ENCODE measurements at regions not wholly inside any gene's neighbourhood (a gene's known extent, or its start where the extent isn't known, plus 50 kb on each side); places are given as distances from the start of the nearest gene placed in this dataset.

GRCh38 chr13:105952973-105953290 lies 582.5 kb downstream of the EFNB2 start:
- DNase-seq (ENCODE audit: low read depth in 1 of 2, low spot score in 1 of 2) = no peak

GRCh38 chr13:105952233-105952972 lies 583.1 kb downstream of the EFNB2 start:
- DNase-seq (ENCODE audit: low read depth in 1 of 2, low spot score in 1 of 2) = no peak

- DNase-seq (ENCODE audit: low read depth in 1 of 2, low spot score in 1 of 2) = no peak
These were observed 587.3 kb downstream of the EFNB2 start for GRCh38 chr13:105948143-105948542.

- no peak for DNase-seq (ENCODE audit: low read depth in 1 of 2, low spot score in 1 of 2)
These were observed 594.6 kb downstream of the EFNB2 start for GRCh38 chr13:105940882-105941281.

GRCh38 chr13:105937451-105937850 lies 598.0 kb downstream of the EFNB2 start:
- DNase-seq (ENCODE audit: low read depth in 1 of 2, low spot score in 1 of 2) = no peak

- DNase-seq (ENCODE audit: low read depth in 1 of 2, low spot score in 1 of 2) = no peak
These were observed 598.6 kb downstream of the EFNB2 start for GRCh38 chr13:105936816-105937215.

- DNase-seq (ENCODE audit: low read depth in 1 of 2, low spot score in 1 of 2) = no peak
These were observed 606.0 kb downstream of the EFNB2 start for GRCh38 chr13:105929505-105929904.

- DNase-seq (ENCODE audit: low read depth in 1 of 2, low spot score in 1 of 2) = no peak
These were observed 606.6 kb downstream of the EFNB2 start for GRCh38 chr13:105928901-105929300.

- no peak for DNase-seq (ENCODE audit: low read depth in 1 of 2, low spot score in 1 of 2)
These were observed 607.4 kb downstream of the EFNB2 start for GRCh38 chr13:105928048-105928447.

- DNase-seq (ENCODE audit: low read depth in 1 of 2, low spot score in 1 of 2) = no peak
These were observed 610.0 kb downstream of the EFNB2 start for GRCh38 chr13:105925496-105925895.

- DNase-seq (ENCODE audit: low read depth in 1 of 2, low spot score in 1 of 2) = no peak
These were observed 613.8 kb downstream of the EFNB2 start for GRCh38 chr13:105921711-105922110.

GRCh38 chr13:105920370-105920769 lies 615.1 kb downstream of the EFNB2 start:
- DNase-seq (ENCODE audit: low read depth in 1 of 2, low spot score in 1 of 2) = no peak

- no peak for DNase-seq (ENCODE audit: low read depth in 1 of 2, low spot score in 1 of 2)
These were observed 616.4 kb downstream of the EFNB2 start for GRCh38 chr13:105918842-105919741.

GRCh38 chr13:105915146-105915850 lies 620.2 kb downstream of the EFNB2 start:
- DNase-seq (ENCODE audit: low read depth in 1 of 2, low spot score in 1 of 2) = no peak

- no peak for DNase-seq (ENCODE audit: low read depth in 1 of 2, low spot score in 1 of 2)
These were observed 621.0 kb downstream of the EFNB2 start for GRCh38 chr13:105914291-105915036.

GRCh38 chr13:105908586-105908985 lies 626.9 kb downstream of the EFNB2 start:
- DNase-seq (ENCODE audit: low read depth in 1 of 2, low spot score in 1 of 2) = no peak

- no peak for DNase-seq (ENCODE audit: low read depth in 1 of 2, low spot score in 1 of 2)
These were observed 628.0 kb downstream of the EFNB2 start for GRCh38 chr13:105907319-105908019.

- DNase-seq (ENCODE audit: low read depth in 1 of 2, low spot score in 1 of 2) = no peak
These were observed 628.7 kb downstream of the EFNB2 start for GRCh38 chr13:105906746-105907145.

- DNase-seq (ENCODE audit: low read depth in 1 of 2, low spot score in 1 of 2) = no peak
These were observed 631.3 kb downstream of the EFNB2 start for GRCh38 chr13:105904034-105904742.

- no peak for DNase-seq (ENCODE audit: low read depth in 1 of 2, low spot score in 1 of 2)
These were observed 633.1 kb downstream of the EFNB2 start for GRCh38 chr13:105902396-105902795.
